Femur (tissue), 1 donor: ENCODE measurements at regions not wholly inside any gene's neighbourhood (a gene's known extent, or its start where the extent isn't known, plus 50 kb on each side); places are given as distances from the start of the nearest gene placed in this dataset.

Source experiments
- DNase-seq: peaks from one replicate; pipeline ENCODE4 v3.0.0-alpha.2; 2017

DNA sequence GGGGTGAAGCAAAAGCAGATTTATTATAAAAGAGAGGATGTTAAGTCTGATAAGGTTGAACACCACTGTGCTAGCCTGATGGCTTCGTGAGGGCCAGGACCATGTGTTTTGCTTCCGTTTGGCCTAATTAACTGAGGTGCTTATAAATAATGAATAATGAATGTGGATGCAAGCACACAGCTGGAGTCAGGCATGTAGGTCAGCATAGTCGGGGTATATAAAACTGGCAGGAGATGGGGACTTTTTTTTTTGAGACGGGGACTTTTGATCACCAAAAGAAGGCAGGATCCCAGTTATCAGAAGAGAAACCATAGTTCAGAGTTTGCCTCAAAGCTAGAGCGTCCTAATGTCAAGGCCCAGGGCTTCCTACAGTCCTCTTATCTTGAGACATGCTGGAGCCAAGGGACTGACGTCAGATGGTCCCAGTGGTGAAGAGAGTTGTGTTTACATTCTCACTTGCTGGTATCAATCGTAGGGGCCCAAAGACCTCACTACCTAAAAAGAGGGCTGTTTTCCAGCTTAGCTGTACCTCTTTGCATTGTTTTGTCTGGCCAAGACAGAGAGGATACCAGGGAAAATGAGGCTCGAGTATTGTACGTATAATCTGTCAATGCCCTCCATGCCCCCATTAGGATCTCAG lies 50.4 kb downstream of the RTL9 start:
- DNase-seq, result no peak

DNA sequence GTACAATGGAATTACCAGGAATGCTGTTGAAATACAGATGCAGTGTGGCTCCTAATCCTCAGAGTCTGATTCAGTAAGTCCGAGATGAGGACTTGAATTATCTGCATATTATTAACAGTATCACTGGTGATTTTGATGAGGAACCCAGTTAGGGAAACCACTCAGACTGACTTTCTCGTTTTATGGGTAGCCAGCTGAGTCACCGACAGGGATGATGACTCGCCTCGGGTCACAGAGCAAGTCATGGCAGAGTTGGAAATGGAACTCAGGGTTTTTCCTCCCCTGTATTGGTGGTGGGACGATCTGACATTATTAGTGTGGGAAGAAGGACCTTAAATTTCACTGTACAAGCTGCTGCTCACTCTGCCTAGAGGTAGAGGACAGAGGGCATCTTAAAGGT lies 51.3 kb downstream of the RTL9 start:
- DNase-seq, result no peak

DNA sequence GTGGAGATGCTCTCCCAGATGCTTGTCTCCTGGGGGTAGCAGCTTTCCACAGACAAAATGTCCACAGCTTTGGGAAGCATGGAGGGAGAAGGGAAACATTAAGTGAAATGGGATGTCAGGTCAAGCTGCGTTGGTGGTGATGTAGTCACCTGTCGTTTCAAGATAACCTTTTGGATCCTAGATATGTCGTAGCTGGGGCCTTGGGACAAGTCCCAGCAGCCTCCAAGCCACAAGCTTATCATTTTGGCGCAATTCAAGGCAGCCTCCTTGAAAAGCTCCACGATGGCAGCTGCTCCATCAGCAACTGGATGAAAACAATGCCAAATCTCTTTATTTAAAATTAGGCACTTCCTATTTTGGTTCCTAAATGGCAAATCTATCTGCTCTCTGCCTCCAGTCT lies 52.0 kb downstream of the RTL9 start:
- DNase-seq, result no peak

DNA sequence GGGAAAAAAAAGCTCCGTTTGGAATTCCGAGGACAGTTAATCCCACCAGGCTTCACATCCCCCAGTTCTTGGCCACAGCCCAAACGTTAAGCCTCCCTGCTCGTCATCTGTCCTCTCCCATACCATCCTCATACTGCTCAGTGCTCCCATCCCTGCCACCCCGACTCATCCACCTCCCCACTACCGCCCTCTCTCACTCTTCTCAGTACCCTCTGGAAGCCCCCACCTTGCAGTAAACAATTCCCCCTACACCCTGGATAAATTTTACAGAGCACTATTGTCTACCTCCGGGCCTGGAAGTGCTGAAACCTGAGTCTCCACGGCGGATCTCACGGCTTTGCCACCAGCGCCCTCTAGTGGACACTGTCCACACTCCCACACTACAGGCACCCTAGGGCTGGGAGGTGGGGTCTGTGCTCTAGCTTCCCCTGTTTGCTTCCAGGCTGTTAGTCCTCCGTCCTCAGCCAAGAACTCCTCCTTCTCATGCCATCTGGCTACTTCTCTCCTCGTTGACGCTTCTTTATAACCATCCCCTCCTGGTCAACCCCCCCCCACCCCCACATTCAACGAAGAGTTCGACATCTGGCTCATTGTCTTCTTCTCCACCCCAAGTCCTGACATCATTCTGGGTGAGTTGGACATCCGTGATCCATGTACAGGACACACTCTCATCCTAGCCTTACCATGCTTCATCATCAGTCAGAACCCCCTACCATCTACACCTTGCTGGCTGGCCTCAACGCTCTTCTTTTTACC lies 54.5 kb downstream of the RTL9 start:
- DNase-seq, result peak; percentile 85

DNA sequence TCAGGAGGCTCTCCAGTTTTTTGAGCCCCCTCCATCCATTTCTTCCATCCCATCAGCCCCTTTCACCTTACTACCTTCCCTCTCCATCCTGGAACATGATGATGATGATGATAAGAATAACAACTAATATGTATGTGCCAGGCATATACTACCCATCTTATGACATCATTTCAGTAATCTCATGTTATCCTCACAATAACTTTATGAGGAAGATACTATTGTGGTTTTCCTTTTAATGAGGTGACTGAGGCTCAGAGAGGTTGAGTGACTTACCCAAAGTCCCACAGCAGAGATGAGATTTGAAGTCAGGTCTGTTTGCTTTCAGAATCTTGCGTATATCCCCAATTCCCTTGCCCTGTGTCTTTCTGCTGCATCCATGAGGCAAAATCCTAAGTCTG lies 55.1 kb downstream of the RTL9 start:
- DNase-seq, result no peak

DNA sequence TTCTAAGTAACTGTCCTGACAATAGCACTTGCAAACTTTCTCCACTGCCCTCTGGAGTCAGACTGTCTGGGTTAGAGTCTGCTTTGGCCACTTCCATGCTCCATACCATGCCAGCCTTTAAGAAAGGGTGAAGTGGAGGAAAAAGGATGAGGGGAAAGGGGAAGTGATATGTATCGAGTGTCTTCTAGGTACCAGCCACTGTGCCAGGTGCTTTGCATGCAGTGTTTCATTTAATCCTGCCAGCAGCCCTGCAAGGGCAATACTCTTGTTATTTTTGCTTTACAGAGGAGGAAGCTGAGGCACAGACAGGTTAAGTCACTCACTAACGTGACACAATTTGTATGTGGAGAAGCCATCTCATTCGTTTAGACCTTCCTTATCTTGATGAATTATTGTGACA lies 55.6 kb downstream of the RTL9 start:
- no peak for DNase-seq

DNA sequence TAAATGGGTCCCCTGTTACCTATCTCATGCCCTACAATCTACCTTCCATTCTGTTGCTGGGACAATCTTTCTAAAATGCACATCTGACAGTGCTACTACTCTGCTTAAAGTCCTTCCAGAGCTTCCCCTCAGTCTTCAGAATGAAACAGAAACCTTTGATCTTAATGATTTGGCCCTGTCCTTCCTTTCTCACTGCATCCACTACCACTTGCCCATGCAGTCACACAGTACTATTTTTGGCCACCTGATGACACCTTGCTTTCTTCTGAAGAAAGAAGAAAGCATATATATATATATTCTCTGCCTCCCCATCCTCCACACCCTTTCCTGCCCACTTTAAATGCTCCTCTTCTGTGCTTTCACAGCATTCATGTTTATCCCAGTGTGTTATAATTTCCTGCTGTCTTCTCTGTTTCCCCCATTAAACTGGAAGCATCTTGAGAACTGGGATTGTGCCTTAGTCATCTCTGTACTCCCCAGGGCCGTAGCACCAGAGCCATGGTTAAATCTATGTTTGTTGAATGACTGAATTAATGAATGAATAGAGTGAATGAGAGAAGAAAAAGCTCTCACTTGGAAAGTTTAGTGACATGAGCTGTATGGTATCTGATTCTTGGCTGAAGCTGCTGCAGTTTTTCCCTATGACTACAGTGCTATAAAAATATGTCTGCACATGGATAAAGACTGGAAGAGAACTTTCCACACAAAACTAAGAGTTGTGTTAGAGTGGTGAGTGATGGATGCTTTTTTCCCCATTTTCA lies 56.2 kb downstream of the RTL9 start:
- no peak for DNase-seq

DNA sequence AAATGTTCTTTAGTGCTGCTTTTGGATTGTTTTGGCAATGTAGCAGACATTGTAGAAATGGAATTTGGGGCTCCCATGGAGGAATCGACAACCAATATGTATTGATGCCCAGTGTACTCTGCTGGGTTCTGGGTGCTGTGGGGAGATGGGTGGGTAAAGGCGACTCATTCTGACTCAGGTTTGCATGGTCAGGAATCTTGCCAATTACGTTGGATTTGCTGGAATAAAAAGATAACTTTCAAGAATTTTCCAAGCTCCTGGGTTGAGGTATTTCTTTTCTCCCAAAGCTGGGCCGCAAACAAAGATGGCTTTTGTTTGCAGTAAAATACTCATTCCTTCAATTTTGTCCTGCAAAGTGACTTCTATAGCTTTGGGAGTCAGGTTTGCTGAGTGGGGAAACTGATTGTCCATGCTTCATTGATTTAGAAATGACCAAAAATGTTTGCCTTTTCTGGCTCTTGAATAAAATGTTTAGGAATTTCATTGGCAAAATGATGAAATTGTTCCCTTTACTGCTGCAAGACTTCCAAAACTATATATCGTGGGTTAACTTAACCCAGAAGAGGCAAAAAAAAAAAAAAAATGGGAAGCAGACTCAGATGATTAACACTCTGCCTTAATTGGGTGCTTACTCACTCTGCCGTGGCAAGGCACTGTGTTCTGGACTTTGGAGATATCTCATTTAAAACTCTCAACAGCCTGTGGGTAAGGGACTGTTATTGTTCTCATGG lies 57.0 kb downstream of the RTL9 start:
- no peak for DNase-seq

DNA sequence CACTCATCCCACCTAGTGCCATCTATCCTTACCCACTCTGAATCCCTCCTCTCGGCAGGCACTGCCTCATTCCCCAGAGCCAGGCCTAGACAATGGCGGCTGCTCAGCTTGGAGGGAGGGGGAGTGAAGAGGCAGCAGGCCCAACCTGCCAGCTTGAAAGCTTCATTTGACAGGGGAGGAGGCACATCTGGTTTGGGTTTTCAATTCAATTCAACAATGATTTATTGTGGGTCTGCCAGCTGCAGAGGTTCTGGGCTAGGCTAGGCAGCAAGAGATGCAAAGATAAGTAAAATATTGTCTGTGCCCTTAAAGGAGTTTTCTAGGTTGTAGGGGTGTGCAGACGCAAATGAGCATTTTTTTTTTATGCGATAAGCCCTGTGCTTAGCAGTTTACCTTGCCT lies 58.5 kb downstream of the RTL9 start:
- DNase-seq, result no peak

DNA sequence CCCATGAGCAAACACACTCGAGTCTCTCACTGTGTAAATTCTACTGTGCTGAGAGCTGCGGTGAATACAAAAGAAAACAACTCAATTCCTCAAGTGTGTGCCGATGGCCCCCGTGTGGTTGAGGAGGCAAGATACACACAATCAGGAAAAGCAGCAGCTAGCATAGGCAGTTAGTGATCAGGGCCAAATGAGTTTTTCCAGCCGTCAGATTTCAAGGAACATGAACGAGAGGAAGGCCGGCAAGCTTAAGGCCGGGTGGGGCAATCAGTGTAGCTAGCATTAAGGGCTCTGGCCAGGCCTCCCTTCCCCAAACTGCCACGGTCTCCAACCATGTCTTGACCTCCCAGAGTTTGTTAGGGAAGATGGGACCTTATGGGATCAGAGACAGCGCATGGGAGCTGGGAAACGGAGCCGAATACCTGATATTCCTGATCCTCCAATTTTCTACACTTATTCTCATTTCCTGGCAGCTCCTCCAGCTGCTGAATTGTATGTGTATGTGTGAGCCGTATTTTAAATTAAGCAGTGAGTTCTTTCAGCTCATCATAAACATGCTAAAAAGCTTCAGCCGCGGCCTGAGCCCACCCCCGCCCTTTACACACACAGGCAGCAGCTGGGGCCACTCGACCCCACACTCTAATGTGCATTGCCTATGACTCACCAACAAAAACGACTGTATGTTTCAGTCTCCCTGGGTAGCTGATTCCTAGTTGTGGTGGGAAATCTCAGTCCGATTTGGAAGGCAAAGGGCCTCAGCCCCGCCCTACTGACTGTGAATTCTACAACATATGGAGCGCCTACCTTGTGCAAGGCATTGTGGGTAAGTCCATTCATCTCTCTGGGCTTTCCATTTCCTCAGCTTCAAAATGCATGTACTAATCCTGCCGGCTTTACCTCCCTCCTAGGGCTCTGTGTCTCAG lies 59.9 kb downstream of the RTL9 start:
- DNase-seq, result peak; percentile 77

GRCh38 chrX:110419512-110419911 lies 60.9 kb downstream of the RTL9 start:
- no peak for DNase-seq

GRCh38 chrX:110420771-110421499 lies 62.3 kb downstream of the RTL9 start:
- DNase-seq, result no peak

GRCh38 chrX:110421500-110422455 lies 63.1 kb downstream of the RTL9 start:
- DNase-seq, result no peak

GRCh38 chrX:110425222-110426154 lies 66.8 kb downstream of the RTL9 start:
- DNase-seq, result no peak

GRCh38 chrX:110426155-110426504 lies 67.5 kb downstream of the RTL9 start:
- no peak for DNase-seq

DNA sequence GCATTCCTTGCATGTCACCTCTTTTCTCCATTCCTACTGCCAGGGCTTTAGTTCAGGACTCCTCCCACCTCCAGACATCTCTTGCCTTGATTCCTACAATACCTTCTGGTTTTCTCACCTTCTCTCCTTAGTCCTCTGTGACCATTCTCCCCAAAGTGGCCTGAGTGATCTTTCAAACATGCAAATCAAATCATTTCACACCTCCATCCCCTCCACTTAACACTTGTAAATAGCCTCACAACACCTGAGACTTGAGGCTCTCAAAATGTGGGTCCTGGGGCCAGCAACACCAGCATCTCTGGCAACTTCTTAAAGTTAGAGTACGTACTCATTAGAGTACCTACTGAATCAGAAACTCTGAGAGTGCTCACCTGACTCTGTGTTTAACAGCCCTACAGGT lies 68.4 kb downstream of the RTL9 start:
- DNase-seq, result no peak

DNA sequence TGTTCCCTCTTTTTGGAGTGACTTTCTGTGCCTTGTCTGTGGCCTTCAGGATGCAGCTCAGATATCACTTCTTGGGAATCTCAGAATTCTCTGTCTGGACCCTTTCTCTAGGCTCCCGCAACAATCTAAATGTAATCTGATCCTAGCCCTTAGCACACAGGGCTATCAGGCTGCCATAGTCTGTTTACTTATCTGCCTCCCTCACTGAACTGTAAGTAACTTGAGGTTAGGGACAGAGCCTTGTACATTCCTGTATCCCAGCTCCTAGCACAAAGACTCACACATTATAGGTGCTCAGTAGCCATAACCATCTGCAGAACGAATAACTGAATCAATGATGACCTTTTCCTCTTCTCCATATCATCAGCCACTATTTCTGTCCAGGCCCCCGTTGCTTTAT lies 69.5 kb downstream of the RTL9 start:
- no peak for DNase-seq

GRCh38 chrX:110430293-110431076 lies 71.8 kb downstream of the RTL9 start:
- no peak for DNase-seq
